A549 (cell line): ENCODE measurements at regions not wholly inside any gene's neighbourhood (a gene's known extent, or its start where the extent isn't known, plus 50 kb on each side); places are given as distances from the start of the nearest gene placed in this dataset.

ENCODE experiments used
- ATAC-seq, 2 experiments: fragments of 200-7000 bp in 1 of 2; fragments of >200 bp in 1 of 2; cut with Nextera tagmentation in 1 of 2; cut with Tn5 transposase in 1 of 2; 3 replicates each; pipeline versions ENCODE4 v1.8.0 to v1.9.1; 2018 to 2020; ENCODE audit warnings: mild to moderate bottlenecking in 1 of 2, moderate library complexity in 1 of 2
- CTCF ChIA-PET: fragments of 300-600 bp; sonication (Branson Sonifier 250); formaldehyde crosslinking; extraction: SDS; loops from one replicate; lab custom pipeline; 2021; ENCODE audit warnings: antibody characterized with exemption, inconsistent platforms; lab: Yijun Ruan, JAX
- POLR2A ChIA-PET: fragments of 350-600 bp; formaldehyde crosslinking; extraction: SDS; loops from one replicate; lab custom pipeline; 2021; ENCODE audit warnings: antibody characterized with exemption, inconsistent platforms; lab: Yijun Ruan, JAX
- DNase-seq, 2 experiments: peaks; one replicate each; pipeline versions ENCODE4 v3.0.0 to v3.0.0-alpha.2; 2011 to 2016; ENCODE audit warnings: low read depth in 1 of 2, low spot score in 1 of 2
- FAIRE-seq: peaks from 2 replicates; lab custom pipeline; 2011; peaks lifted over from hg19 to GRCh38; lab: Jason Lieb, UNC
- H3K27ac ChIP-seq, 2 experiments: fragments of >200 bp; sonication (Bioruptor Twin); formaldehyde crosslinking; 3 replicates each; pipeline ENCODE4 v1.5.1; 2016 to 2017
- H3K4me1 ChIP-seq: fragments of >200 bp; sonication (Bioruptor Twin); formaldehyde crosslinking; 3 replicates; pipeline ENCODE4 v1.6.1; 2016
- H3K4me2 ChIP-seq: fragments of >200 bp; sonication (Bioruptor Twin); formaldehyde crosslinking; 3 replicates; pipeline ENCODE4 v1.6.1; 2016
- H3K4me3 ChIP-seq: fragments of >200 bp; sonication (Bioruptor Twin); formaldehyde crosslinking; 3 replicates; pipeline ENCODE4 v1.5.1; 2016
- H3K9me3 ChIP-seq: fragments of >200 bp; sonication (Bioruptor Twin); formaldehyde crosslinking; 3 replicates; pipeline ENCODE4 v1.6.1; 2016
- BHLHE40 ChIP-seq: IDR thresholded peaks from 2 replicates; pipeline ENCODE4 v1.6.1; 2012; ENCODE audit warnings: low read depth, low read length, inconsistent platforms
- CBX2 ChIP-seq: fragments of 200-600 bp; sonication (generic); IDR thresholded peaks from 2 replicates; pipeline ENCODE4 v1.6.1; 2016; ENCODE audit warnings: low read depth, mild to moderate bottlenecking, borderline replicate concordance
- CBX8 ChIP-seq: fragments of 200-600 bp; sonication (generic); IDR thresholded peaks from 2 replicates; pipeline ENCODE4 v1.6.1; 2016
- CEBPB ChIP-seq, 2 experiments: fragments of >200 bp in 1 of 2; sonication (Bioruptor Twin) in 1 of 2; formaldehyde crosslinking in 1 of 2; IDR thresholded peaks; 2 replicates each; pipeline ENCODE4 v1.6.1; 2012 to 2016
- EHF ChIP-seq: fragments of 250-450 bp; sonication (Bioruptor Pico); IDR thresholded peaks from 2 replicates; pipeline ENCODE4 v1.5.0; 2020; ENCODE audit warnings: mild to moderate bottlenecking
- FOXS1 ChIP-seq: fragments of 250-450 bp; sonication (Bioruptor Pico); IDR thresholded peaks from 2 replicates; pipeline ENCODE4 v1.5.0; 2020; ENCODE audit warnings: mild to moderate bottlenecking, moderate library complexity
- GATA3 ChIP-seq: IDR thresholded peaks from 2 replicates; pipeline ENCODE4 v1.6.1; 2012; ENCODE audit warnings: borderline replicate concordance
- HDAC2 ChIP-seq: fragments of 200-600 bp; sonication (generic); IDR thresholded peaks from 2 replicates; pipeline ENCODE4 v1.6.1; 2016
- HOXA7 ChIP-seq: fragments of 250-450 bp; sonication (Bioruptor Pico); IDR thresholded peaks from 2 replicates; pipeline ENCODE4 v1.5.0; 2020; ENCODE audit warnings: mild to moderate bottlenecking, moderate library complexity
- HOXB5 ChIP-seq: fragments of 250-450 bp; sonication (Bioruptor Pico); IDR thresholded peaks from 2 replicates; pipeline ENCODE4 v1.5.0; 2020; ENCODE audit warnings: mild to moderate bottlenecking, moderate library complexity
- JUNB ChIP-seq: fragments of >200 bp; sonication (Bioruptor Twin); formaldehyde crosslinking; IDR thresholded peaks from 2 replicates; pipeline ENCODE4 v1.6.1; 2016
- KDM1A ChIP-seq: fragments of 200-600 bp; sonication (generic); IDR thresholded peaks from 2 replicates; pipeline ENCODE4 v1.6.1; 2016; ENCODE audit warnings: low read depth, mild to moderate bottlenecking
- KDM5A ChIP-seq: fragments of 200-600 bp; sonication (generic); IDR thresholded peaks from 2 replicates; pipeline ENCODE4 v1.6.1; 2016; ENCODE audit warnings: antibody characterized with exemption, mild to moderate bottlenecking
- MAZ ChIP-seq: fragments of 150-350 bp; IDR thresholded peaks from 2 replicates; pipeline ENCODE4 v1.6.1; 2014; ENCODE audit warnings: antibody characterized with exemption, low read depth, low read length, borderline replicate concordance
- NFE2L2 ChIP-seq: fragments of 150-350 bp; conservative IDR thresholded peaks from 2 replicates; pipeline ENCODE4 v1.6.1; 2014; ENCODE audit warnings: low read length
- NPAS2 ChIP-seq: fragments of 250-450 bp; sonication (Bioruptor Pico); IDR thresholded peaks from 2 replicates; pipeline ENCODE4 v1.8.0; 2022; ENCODE audit warnings: mild to moderate bottlenecking, moderate library complexity, borderline replicate concordance
- NR3C1 ChIP-seq: fragments of >200 bp; sonication (Bioruptor Twin); formaldehyde crosslinking; IDR thresholded peaks from 3 replicates; pipeline ENCODE4 v1.6.1; 2017
- RAD21 ChIP-seq, 2 experiments: fragments of >200 bp in 1 of 2; sonication (Bioruptor Twin) in 1 of 2; formaldehyde crosslinking in 1 of 2; IDR thresholded peaks in 1 of 2; conservative IDR thresholded peaks in 1 of 2; 2 replicates in 1 of 2; 3 replicates in 1 of 2; pipeline ENCODE4 v1.6.1; 2012 to 2018; ENCODE audit warnings: inconsistent platforms in 1 of 2
- RCOR1 ChIP-seq: fragments of 150-350 bp; IDR thresholded peaks from 2 replicates; pipeline ENCODE4 v1.6.1; 2014; ENCODE audit warnings: antibody characterized with exemption, low read length, low read depth
- RFX5 ChIP-seq: fragments of 450-650 bp; IDR thresholded peaks from 2 replicates; pipeline ENCODE4 v1.7.1; 2014; ENCODE audit warnings: antibody characterized with exemption, mild to moderate bottlenecking, moderate library complexity
- SREBF2 ChIP-seq: fragments of 450-650 bp; IDR thresholded peaks from 2 replicates; pipeline ENCODE4 v1.6.1; 2014; ENCODE audit warnings: mild to moderate bottlenecking, moderate library complexity
- TP53 ChIP-seq: fragments of 250-450 bp; sonication (Bioruptor Pico); IDR thresholded peaks from 2 replicates; pipeline ENCODE4 v1.5.0; 2021; ENCODE audit warnings: mild to moderate bottlenecking, moderate library complexity
- ZC3H11A ChIP-seq: fragments of 450-650 bp; IDR thresholded peaks from 2 replicates; pipeline ENCODE4 v1.6.1; 2014; ENCODE audit warnings: antibody characterized with exemption, mild to moderate bottlenecking
- ZNF302 ChIP-seq: fragments of 250-450 bp; sonication (Bioruptor Pico); IDR thresholded peaks from 2 replicates; pipeline ENCODE4 v1.9.0; 2021; ENCODE audit warnings: inconsistent platforms, mild to moderate bottlenecking, moderate library complexity
- ZSCAN20 ChIP-seq: fragments of 250-450 bp; sonication (Bioruptor Pico); IDR thresholded peaks from 2 replicates; pipeline ENCODE4 v1.8.0; 2022; ENCODE audit warnings: mild to moderate bottlenecking, moderate library complexity
- WGBS: methylation state at CpG from one replicate; pipeline ENCODE4 v1.1.6; 2017; ENCODE audit errors: missing lambda C conversion rate; 5-methylcytosine and 5-hydroxymethylcytosine counted together
- TF ChIP-seq, protein P1 (sequence below): fragments of 450-650 bp; IDR thresholded peaks from 2 replicates; pipeline ENCODE4 v1.6.1; 2014; ENCODE audit warnings: antibody characterized with exemption
- TF ChIP-seq, protein P2 (sequence below): IDR thresholded peaks from 2 replicates; pipeline ENCODE4 v1.6.1; 2012; ENCODE audit warnings: low read depth, borderline replicate concordance
- TF ChIP-seq, protein P3 (sequence below): IDR thresholded peaks from 2 replicates; pipeline ENCODE4 v1.6.1; 2012
- TF ChIP-seq, protein P4 (sequence below): fragments of 250-450 bp; sonication (Bioruptor Pico); IDR thresholded peaks from 2 replicates; pipeline ENCODE4 v1.5.0; 2021; ENCODE audit warnings: mild to moderate bottlenecking, moderate library complexity, borderline replicate concordance
- TF ChIP-seq, protein P5 (sequence below): IDR thresholded peaks from 2 replicates; pipeline ENCODE4 v1.6.1; 2012
- TF ChIP-seq, protein P6 (sequence below): fragments of >200 bp; sonication (Bioruptor Twin); formaldehyde crosslinking; IDR thresholded peaks from 2 replicates; pipeline ENCODE4 v1.6.1; 2016
- TF ChIP-seq, protein P7 (sequence below): fragments of 150-350 bp; IDR thresholded peaks from 2 replicates; pipeline ENCODE4 v1.6.1; 2014; ENCODE audit warnings: low read depth, mild to moderate bottlenecking, low read length

DNA sequence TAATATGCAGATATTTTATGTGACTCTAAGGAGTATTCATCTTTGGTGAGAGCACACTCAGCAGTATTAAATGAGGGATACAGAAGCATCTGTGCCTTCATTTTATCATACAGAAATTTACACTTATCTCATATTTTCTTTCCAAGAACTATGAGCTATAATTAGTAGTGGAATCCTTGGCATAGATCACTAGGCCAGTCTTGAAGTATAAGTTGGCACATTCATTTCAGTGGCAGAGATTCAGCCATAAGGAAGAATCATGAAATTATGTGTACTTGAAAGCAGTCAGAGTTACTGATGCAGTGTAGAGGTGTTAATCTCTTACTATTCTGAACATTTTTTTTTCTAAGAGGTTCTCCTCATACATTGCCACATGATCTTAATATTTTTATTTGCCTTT lies 393.6 kb upstream of the GOLIM4 start:
- ChIA-PET CTCF (no interaction called here), POLR2A (no interaction called here)
- TF ChIP-seq ZNF302 (CRISPR knock-in tag): no peak
- no peak for TF ChIP-seq NPAS2 (CRISPR knock-in tag)
- TF ChIP-seq, protein P1, sequence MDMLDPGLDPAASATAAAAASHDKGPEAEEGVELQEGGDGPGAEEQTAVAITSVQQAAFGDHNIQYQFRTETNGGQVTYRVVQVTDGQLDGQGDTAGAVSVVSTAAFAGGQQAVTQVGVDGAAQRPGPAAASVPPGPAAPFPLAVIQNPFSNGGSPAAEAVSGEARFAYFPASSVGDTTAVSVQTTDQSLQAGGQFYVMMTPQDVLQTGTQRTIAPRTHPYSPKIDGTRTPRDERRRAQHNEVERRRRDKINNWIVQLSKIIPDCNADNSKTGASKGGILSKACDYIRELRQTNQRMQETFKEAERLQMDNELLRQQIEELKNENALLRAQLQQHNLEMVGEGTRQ: no peak
- TF ChIP-seq, protein P2, sequence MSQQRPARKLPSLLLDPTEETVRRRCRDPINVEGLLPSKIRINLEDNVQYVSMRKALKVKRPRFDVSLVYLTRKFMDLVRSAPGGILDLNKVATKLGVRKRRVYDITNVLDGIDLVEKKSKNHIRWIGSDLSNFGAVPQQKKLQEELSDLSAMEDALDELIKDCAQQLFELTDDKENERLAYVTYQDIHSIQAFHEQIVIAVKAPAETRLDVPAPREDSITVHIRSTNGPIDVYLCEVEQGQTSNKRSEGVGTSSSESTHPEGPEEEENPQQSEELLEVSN: no peak
- no peak for TF ChIP-seq EHF
- TF ChIP-seq JUNB: no peak
- TF ChIP-seq KDM5A: no peak
- TF ChIP-seq ZSCAN20 (CRISPR knock-in tag): no peak
- no peak for TF ChIP-seq ZC3H11A
- no peak for TF ChIP-seq CBX2
- no peak for TF ChIP-seq SREBF2
- no peak for TF ChIP-seq RAD21 (conservative IDR thresholded peaks at IDR 0.05 in 1 of 2, IDR thresholded peaks at IDR 0.05 in 1 of 2)
- no peak for TF ChIP-seq RCOR1
- H3K27ac ChIP-seq: no peak overlapping the region
- FAIRE-seq: no peak
- H3K4me2 ChIP-seq: no peak overlapping the region
- no peaks in the 10 kb centered on the region for H3K4me1 ChIP-seq
- no peak for ATAC-seq
- no peaks in the 10 kb centered on the region for H3K9me3 ChIP-seq
- no peak for DNase-seq
- no peak overlapping the region for H3K4me3 ChIP-seq

DNA sequence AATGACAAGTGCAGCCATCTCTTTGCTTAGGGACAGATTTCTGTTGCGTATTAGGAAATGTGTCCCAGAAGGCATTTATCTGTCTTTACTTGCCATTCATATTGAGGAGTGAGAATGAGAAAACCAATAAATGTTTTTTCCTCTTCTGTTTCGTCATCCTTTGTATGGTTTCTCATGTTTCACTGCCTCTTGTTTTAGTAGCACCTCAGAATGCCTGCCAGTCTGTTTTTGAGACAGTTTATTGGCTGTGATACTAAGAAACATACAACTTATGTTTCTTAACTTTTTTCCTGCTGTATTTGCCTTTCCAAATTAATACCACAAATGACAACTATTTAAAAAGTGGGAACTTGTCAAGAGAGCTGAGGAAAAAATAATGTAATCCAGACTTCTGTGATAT lies 390.2 kb upstream of the GOLIM4 start:
- Histone ChIP-seq H3K27ac (no peak overlapping the region), H3K9me3 (no peaks in the 10 kb centered on the region), H3K4me1 (no peaks in the 10 kb centered on the region), H3K4me3 (no peak overlapping the region), H3K4me2 (no peak overlapping the region)
- no peak for TF ChIP-seq BHLHE40
- no peak for TF ChIP-seq NR3C1
- TF ChIP-seq, protein P3, sequence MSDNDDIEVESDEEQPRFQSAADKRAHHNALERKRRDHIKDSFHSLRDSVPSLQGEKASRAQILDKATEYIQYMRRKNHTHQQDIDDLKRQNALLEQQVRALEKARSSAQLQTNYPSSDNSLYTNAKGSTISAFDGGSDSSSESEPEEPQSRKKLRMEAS: no peak
- TF ChIP-seq GATA3: no peak
- TF ChIP-seq HOXB5 (CRISPR knock-in tag): no peak
- TF ChIP-seq MAZ: no peak
- no peak for TF ChIP-seq NFE2L2
- TF ChIP-seq, protein P4, sequence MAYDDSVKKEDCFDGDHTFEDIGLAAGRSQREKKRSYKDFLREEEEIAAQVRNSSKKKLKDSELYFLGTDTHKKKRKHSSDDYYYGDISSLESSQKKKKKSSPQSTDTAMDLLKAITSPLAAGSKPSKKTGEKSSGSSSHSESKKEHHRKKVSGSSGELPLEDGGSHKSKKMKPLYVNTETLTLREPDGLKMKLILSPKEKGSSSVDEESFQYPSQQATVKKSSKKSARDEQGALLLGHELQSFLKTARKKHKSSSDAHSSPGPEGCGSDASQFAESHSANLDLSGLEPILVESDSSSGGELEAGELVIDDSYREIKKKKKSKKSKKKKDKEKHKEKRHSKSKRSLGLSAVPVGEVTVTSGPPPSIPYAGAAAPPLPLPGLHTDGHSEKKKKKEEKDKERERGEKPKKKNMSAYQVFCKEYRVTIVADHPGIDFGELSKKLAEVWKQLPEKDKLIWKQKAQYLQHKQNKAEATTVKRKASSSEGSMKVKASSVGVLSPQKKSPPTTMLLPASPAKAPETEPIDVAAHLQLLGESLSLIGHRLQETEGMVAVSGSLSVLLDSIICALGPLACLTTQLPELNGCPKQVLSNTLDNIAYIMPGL (CRISPR knock-in tag): no peak
- no peak for TF ChIP-seq HOXA7
- TF ChIP-seq CBX8: no peak
- TF ChIP-seq CEBPB (IDR thresholded peaks at IDR 0.05): no peak
- no peak for TF ChIP-seq ZNF302 (CRISPR knock-in tag)
- ATAC-seq (no peak), DNase-seq (no peak), FAIRE-seq (no peak)
- POLR2A ChIA-PET: no interaction called here
- CTCF ChIA-PET: no interaction called here
- 2% methylated on average over 2 of the region's 2 CpGs for WGBS

DNA sequence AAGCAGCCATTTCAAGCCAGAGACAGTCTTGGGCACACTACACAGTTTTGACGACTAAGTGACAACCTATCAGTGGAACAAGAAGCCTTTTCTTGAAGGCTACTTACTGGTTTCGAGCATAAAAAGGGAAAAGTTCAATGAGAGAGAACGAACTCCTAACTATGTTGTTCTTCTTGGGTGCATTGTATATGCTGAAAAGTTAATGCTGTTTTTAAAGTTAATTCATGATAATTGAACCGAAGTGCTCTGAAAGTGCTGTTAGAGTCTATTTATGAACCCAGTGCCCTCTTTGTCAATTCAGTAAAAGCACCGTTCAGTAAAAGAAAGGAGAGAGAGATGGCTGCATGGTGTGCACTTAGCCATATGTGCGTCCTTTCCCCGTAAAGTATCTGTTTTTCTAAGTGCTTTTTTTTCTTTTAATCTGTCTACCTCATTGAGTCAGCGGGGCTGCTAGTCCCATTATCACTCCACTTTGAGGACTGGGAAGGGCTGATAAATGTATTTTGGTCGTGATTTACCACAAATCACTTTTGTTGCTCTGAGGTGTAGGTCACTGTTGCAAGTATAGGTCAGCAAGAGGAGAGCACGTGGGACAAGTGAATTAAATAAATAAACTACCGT lies 380.7 kb upstream of the GOLIM4 start:
- no peak overlapping the region for H3K27ac ChIP-seq
- no peaks in the 10 kb centered on the region for H3K4me1 ChIP-seq
- 25% methylated on average over 11 of the region's 11 CpGs for WGBS
- no peak for DNase-seq
- no peak for ATAC-seq
- no peak overlapping the region for H3K4me2 ChIP-seq
- ChIA-PET CTCF (no interaction called here), POLR2A (no interaction called here)
- H3K4me3 ChIP-seq: no peak overlapping the region
- H3K9me3 ChIP-seq: no peaks in the 10 kb centered on the region
- FAIRE-seq: no peak
- no peak for TF ChIP-seq KDM5A
- TF ChIP-seq, protein P5, sequence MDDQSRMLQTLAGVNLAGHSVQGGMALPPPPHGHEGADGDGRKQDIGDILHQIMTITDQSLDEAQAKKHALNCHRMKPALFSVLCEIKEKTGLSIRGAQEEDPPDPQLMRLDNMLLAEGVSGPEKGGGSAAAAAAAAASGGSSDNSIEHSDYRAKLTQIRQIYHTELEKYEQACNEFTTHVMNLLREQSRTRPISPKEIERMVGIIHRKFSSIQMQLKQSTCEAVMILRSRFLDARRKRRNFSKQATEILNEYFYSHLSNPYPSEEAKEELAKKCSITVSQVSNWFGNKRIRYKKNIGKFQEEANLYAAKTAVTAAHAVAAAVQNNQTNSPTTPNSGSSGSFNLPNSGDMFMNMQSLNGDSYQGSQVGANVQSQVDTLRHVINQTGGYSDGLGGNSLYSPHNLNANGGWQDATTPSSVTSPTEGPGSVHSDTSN: no peak
- TF ChIP-seq HDAC2: no peak
- TF ChIP-seq, protein P6, sequence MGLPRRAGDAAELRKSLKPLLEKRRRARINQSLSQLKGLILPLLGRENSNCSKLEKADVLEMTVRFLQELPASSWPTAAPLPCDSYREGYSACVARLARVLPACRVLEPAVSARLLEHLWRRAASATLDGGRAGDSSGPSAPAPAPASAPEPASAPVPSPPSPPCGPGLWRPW: no peak
- TF ChIP-seq FOXS1 (CRISPR knock-in tag): no peak
- TF ChIP-seq, protein P7, sequence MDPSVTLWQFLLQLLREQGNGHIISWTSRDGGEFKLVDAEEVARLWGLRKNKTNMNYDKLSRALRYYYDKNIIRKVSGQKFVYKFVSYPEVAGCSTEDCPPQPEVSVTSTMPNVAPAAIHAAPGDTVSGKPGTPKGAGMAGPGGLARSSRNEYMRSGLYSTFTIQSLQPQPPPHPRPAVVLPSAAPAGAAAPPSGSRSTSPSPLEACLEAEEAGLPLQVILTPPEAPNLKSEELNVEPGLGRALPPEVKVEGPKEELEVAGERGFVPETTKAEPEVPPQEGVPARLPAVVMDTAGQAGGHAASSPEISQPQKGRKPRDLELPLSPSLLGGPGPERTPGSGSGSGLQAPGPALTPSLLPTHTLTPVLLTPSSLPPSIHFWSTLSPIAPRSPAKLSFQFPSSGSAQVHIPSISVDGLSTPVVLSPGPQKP: no peak
- TF ChIP-seq, protein P2: no peak
- no peak for TF ChIP-seq RFX5
- no peak for TF ChIP-seq KDM1A
- no peak for TF ChIP-seq CBX8
- no peak for TF ChIP-seq TP53 (CRISPR knock-in tag)
